Right lobe of liver (tissue), 6 donors: ENCODE measurements at regions not wholly inside any gene's neighbourhood (a gene's known extent, or its start where the extent isn't known, plus 50 kb on each side); places are given as distances from the start of the nearest gene placed in this dataset.

Experiments used
- ATAC-seq, 4 donors: fragments of 200-7000 bp; cut with Tn5 transposase; one replicate each; pipeline ENCODE4 v1.9.1; 2020; ENCODE audit warnings: mild to moderate bottlenecking in 4 of 4, moderate library complexity in 4 of 4
- DNase-seq, 3 donors: peaks; one replicate each; pipeline ENCODE4 v3.0.0-alpha.2; 2020
- H3K27ac ChIP-seq, 3 donors: fragments of 200-600 bp; one replicate each; pipeline ENCODE4 v1.8.0; 2022
- H3K27me3 ChIP-seq, 2 donors: fragments of 200-600 bp; one replicate each; pipeline ENCODE4 v1.8.0; 2022
- H3K36me3 ChIP-seq, 4 donors: fragments of 200-600 bp; sonication (generic) in 1 of 4; one replicate each; pipeline versions ENCODE4 v1.5.1 to v1.8.0; 2017 to 2022; ENCODE audit warnings: control low read depth in 1 of 4
- H3K4me1 ChIP-seq, 4 donors: fragments of 200-600 bp; sonication (generic) in 1 of 4; one replicate each; pipeline versions ENCODE4 v1.5.1 to v1.8.0; 2017 to 2022; ENCODE audit warnings: control low read depth in 1 of 4
- H3K4me3 ChIP-seq, 3 donors: fragments of 200-600 bp; one replicate each; pipeline ENCODE4 v1.8.0; 2022
- H3K9me3 ChIP-seq, 4 donors: fragments of 200-600 bp; sonication (generic) in 1 of 4; one replicate each; pipeline versions ENCODE4 v1.5.1 to v1.8.0; 2017 to 2022; ENCODE audit warnings: control low read depth in 1 of 4
- CTCF ChIP-seq, 4 donors: fragments of 200-600 bp in 3 of 4; fragments of 450-650 bp in 1 of 4; IDR thresholded peaks; one replicate each; pipeline versions ENCODE4 v1.5.1 to v1.8.0; 2016 to 2022; ENCODE audit warnings: antibody characterized with exemption in 4 of 4, mild to moderate bottlenecking in 2 of 4
- POLR2A ChIP-seq: fragments of 450-650 bp; IDR thresholded peaks from one replicate; pipeline ENCODE4 v1.6.1; 2017; ENCODE audit warnings: antibody characterized with exemption, mild to moderate bottlenecking
- WGBS: methylation state at CpG from one replicate; pipeline ENCODE4 v1.1.6; 2018; ENCODE audit warnings: low coverage, low lambda C conversion rate; ENCODE audit not compliant: insufficient coverage; ENCODE audit errors: missing lambda C conversion rate; 5-methylcytosine and 5-hydroxymethylcytosine counted together
- intact Hi-C, 2 donors: fragments of 100-400 bp; cut with DNase I; formaldehyde crosslinking; loops; one replicate each; pipeline versions ENCODE4 v1.11.2 to v1.14.1; 2022
- small RNA-seq, 2 experiments: library from RNA; depleted of rRNA; stranded (forward); fragments of <200 nt; gene quantifications; one replicate each; pipeline ENCODE3, GENCODE V24; 2016
- donor health status: DM: no; HTN: yes; CAD: no.
- donor health status: DM: no; HTN: no; CAD: no.
- donor health status: DM: no; HTN: no; CAD: no.
- donor health status: DM: no; HTN: yes; CAD: no.
- donor health status: DM: no; HTN: yes; CAD: no.

DNA sequence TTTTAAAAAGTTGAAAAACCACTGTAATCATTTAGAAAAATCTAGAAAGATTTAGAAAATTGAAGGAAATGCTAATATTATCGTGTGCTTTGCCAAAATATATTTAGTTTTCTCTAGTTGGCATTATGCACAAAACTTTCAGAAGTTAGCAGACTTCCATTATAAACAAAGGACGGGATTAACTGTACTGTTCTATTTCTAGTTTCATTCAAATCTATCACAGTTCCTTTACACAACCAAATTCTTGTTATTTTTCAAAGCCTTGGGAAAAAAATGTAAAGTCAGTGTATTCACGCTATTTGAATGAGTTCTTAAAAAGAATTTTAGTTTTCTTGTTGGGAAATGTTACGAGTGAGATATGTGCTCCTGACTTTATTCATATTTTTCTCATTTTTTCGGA lies 277.8 kb downstream of the LMO7 start:
- no peaks in the 10 kb centered on the region for H3K9me3 ChIP-seq
- H3K4me3 ChIP-seq = no peak overlapping the region
- no peaks in the 10 kb centered on the region for H3K27me3 ChIP-seq
- DNase-seq (no peak), ATAC-seq (no peak)
- no peaks in the 10 kb centered on the region for H3K36me3 ChIP-seq
- no peak for TF ChIP-seq CTCF (IDR thresholded peaks at IDR 0.05)
- WGBS = 46% methylated on average over 5 of the region's 5 CpGs
- no peak overlapping the region for H3K27ac ChIP-seq
- no peaks in the 10 kb centered on the region for H3K4me1 ChIP-seq
- intact Hi-C loops = no loop called here

- WGBS = 83% methylated on average over 1 of the region's 2 CpGs
- Histone ChIP-seq H3K36me3 (no peaks in the 10 kb centered on the region), H3K9me3 (no peaks in the 10 kb centered on the region), H3K4me1 (no peaks in the 10 kb centered on the region), H3K27me3 (no peaks in the 10 kb centered on the region), H3K4me3 (no peak overlapping the region), H3K27ac (no peak overlapping the region)
- intact Hi-C loops = no loop called here
- ATAC-seq = no peak
- no peak for DNase-seq
- no peak for TF ChIP-seq POLR2A
- no peak for TF ChIP-seq CTCF (IDR thresholded peaks at IDR 0.05)
Observed at GRCh38 chr13:75910591-75910990, 274.5 kb downstream of the LMO7 start.

Small RNA genes in the stretch of these regions (small RNA-seq; reads per million reads assigned to genes)
- gene RN7SL571P = 0 reads per million in 2 experiments
